GM21381 (cell line): ENCODE measurements at regions not wholly inside any gene's neighbourhood (a gene's known extent, or its start where the extent isn't known, plus 50 kb on each side); places are given as distances from the start of the nearest gene placed in this dataset.
"Not testable (repeated sequence)": the region's sequence is repeated elsewhere in the genome, so short reads cannot be mapped to it uniquely, and the experiment has no call there.

ENCODE experiments used
- ATAC-seq: cut with Tn5 transposase; IDR thresholded peaks from one replicate; pipeline ENCODE4 v1.9.1; 2021; ENCODE audit warnings: mild to moderate bottlenecking, moderate library complexity; ENCODE audit not compliant: unreplicated experiment

DNA sequence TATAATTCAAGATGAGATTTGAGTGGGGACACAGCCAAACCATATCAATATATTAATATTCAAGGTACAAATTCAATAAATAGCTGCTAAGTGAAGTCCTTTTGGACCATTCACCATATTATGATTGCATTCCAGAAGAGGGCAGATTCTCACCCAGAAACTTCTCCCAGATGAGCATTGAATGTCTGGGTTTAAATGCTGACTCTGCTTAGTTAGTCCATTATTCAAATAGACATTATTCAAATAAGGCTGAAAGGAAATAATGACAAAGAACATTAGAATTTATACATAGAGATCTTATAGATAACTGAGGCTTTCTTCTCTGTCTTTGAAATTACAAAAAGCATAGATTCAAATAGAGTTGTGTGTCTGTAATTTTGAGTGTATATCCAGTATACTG lies 579.4 kb upstream of the SLC8A1 start:
- no peak for ATAC-seq

DNA sequence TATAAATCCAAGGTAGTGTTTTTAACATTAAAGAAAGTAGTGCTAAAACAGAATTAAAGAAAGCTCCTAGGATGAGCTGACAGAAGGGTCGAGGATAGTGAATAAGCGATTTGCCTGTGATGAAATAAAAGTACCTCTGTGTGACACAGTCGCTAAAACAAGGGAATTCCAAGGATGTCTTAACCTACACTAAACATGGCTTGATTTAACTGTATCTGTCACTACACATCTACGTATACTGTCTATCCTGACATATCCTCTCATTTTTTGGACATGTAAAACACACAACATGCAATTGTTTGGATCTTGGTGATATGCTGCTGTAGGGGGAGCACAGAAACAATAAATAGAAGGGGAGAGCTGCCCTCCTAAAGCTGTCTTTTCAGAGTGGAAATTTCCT lies 580.8 kb upstream of the SLC8A1 start:
- no peak for ATAC-seq

DNA sequence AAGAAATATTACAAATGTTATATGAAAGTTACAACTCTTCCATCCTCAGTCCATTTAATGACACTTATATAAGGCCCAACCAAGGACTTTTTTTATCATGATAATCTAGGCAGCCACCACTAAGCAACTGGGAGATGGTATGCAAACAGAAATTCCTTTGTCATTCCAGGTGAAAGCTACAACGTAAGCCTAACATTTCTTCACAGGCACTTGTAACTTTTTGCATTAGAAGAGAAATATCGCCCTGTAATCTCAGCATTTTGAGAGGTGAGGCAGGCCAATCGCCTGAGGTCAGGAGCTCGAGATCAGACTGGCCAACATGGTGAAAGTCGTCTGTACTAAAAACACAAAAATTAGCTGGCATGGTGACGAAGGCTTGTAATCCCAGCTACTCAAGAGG lies 581.2 kb upstream of the SLC8A1 start:
- no peak for ATAC-seq

DNA sequence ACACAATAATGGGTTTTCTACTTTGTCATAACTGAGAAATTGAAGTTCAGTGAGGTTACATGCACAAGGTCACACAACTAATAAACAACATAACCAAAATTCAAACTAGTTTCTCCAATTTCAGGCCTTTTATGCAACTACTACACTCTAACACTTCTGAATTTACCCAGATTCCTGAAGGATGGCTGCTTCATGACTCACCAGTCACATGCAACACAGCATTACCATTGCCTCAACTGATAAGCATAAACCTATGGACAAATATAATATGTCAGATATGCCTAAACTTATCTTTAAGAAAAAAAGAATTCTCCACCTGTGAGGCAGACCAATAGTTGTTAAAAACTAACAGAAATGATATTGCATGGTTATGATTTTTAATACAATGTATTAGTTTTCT lies 586.5 kb upstream of the SLC8A1 start:
- no peak for ATAC-seq

DNA sequence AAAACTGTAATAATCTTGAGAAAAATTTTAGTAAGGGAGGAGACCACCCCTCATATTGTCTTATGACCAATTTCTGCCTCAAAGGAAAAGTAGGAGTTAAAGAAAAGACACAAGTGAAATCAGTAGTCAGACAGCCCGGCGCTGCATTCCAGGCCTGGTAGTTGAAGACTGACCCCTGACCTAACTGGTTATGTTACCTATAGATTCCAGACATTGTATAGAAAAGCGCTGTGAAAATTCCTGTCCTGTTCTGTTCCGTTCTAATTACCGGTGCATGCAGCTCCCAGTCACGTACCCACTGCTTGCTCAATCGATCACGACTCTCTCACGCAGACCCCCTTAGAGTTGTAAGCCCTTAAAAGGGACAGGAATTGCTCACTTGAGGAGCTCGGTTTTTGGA lies 587.9 kb upstream of the SLC8A1 start:
- ATAC-seq = not testable (repeated sequence)

DNA sequence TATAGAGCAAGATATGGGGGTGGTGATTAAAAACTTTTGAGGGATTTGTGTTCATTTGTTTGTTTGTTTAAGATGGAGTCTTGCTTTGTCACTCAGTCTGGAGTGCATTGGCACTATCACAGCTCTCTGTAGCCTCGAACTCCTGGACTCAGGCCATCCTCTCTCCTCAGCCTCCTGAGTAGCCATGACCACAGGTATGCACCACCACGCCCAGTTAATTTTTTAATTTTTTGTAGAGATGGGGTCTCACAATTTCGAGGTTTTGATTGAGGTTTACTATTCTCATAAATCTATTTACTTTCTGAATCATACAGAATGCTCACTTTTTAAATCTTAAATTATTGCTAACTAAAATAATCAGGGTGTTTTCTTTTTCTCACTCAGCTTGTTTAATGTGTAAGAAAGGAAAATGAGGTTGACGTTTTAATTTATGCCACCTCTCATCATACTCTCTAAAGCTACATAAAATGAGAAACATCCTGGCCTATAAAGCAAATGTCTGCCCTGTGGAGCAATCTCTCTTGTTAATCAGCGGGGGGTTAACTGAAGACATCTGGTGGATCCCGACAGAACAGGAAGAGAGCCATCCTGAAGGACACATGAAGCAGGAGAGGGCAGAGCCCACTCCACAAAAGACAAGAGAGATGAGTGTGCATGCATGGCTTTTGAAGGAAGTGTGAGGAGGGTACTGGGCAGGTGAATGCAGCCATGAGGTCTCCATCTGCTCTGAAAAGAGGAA lies 589.1 kb upstream of the SLC8A1 start:
- no peak for ATAC-seq

DNA sequence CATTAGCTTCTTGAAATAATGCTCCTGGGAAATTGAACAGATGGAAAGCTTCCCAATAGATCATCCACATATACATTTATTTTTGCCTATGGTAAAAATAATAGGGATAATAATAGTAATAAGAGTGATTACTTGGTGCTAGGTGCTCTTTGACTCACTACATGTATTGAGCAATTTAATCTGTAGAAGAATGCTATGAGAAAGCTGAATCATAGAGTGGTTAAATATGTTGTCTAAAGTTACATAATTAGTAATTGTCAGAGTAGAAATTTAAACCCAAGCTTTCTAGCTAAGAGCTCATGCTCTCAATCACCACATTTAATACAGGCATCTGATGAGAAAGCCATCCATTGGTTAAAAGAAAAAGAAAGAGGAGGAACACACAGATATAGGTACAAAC lies 590.5 kb upstream of the SLC8A1 start:
- no peak for ATAC-seq

DNA sequence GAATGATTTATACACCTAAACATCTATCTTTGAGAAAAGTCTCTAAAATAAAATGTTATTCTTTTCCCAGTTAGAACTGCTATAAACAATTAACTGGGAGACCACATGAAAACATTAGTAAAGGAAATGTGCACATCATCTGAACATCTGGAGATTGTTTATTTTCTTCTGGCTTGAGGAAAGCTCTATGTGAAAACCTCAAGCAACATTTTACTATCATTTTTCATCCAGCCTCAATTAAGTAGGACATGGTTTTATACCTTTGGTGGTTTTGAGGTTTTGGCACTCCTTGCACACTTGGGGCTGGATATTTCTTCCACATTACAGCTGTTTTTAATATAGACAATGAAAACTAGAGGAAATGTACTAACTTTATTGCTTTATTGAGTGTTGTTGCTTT lies 609.5 kb upstream of the SLC8A1 start:
- ATAC-seq = no peak

DNA sequence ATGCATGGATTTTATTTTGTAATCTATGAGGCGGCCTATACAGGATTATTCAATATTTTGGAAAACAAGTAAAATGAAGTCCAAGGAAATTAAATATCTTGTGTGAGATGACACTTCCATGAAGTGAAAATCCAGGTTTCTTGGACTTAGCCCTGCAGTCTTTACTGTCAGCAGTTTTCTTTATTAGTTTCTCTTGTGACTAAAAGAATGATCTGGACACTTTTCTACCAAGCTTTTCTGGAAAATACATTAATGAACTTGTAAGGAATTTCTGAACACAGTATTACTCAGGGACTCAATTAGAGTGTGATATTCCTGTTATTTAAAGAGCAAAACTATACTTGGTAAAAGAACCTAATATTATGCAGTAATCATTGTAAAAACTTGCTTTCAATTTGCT lies 610.4 kb upstream of the SLC8A1 start:
- no peak for ATAC-seq

DNA sequence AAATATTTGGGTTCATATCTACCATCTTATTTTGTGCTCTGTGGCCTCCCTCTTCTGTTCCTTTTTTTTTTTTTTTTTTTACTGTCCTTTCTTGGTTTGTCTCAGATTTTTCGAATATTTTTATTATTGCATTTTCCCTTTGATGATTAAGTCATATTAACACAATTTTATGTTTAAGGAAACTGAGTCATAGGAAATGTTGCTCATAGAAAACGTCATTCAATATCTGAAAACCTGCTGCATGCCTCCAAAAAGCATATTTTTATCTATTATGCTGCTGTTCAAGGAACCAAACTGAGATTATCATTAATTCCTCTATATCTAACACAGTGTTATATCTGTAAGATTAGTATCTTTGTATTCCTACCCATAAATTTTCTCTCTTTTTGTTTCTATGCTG lies 614.3 kb upstream of the SLC8A1 start:
- ATAC-seq = no peak

DNA sequence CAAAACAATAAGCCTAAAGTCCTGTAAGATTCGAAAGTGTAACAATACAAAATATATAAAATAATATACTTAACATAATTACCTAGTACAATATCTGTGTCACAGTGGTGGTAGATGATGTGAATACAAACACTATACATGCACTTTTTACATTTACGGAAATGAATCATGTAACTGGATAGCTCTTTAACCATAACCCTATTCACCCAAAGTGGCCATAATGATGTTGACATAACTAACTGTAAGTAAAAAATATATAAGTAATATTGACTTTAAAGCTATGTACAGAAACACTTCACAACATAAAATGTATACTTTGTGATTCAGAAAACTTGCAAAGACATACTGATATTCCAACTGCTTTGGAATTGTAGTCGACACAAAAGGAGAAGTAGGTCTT lies 616.9 kb upstream of the SLC8A1 start:
- ATAC-seq = no peak

DNA sequence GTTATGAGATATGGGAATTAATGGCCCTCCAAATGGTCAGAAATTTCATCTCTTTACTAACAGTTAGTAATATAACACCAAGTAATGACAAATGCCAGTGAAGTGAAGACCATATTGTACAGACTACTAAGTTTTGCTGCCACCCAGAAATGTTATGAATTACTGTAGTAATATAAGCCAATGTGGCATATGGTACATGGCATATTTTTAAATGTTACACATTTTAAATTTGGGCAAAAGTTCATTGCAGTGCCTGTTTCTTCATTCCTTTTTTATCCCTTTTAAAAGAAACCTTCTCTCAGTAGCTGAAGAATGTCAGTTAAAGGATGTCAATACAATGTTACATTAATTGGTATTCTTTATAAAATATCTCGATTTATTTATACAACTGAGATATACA lies 626.5 kb upstream of the SLC8A1 start:
- no peak for ATAC-seq

DNA sequence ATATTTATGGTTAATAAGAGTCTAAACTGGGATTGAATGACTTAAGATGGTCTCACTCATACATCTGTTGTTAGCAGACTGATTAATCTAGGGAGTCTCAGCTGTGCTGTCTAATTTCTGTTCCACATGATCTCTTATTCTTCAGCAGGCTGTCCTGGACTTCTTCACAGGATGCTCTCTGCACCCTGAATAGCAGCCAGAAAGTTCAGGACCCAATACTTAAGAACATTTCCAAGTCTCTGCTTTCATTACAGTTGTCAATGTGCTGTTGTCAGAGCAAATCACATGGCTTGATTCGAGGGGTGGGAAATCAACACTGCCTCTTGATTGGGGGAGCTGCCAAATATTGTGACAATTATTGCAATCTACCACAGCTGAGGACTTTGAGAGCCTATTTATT lies 627.1 kb upstream of the SLC8A1 start:
- no peak for ATAC-seq

DNA sequence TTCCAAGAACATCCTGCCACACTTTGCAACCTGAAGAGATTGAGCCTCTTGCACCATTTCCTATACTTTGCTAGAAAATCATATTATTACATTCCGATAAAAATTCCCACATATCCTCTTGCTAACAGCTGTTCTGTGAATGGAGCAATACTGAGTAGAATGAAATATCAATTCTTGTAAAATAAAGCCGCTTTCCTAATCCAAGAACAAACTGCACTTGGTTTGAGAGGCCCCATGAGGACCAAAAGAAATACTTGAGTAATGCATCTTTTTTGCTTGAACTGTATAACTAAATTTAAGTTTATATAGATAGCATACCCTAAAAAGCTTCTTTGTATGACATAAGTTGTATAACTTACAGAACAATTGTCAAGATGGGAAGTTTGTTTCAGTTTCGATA lies 632.4 kb upstream of the SLC8A1 start:
- no peak for ATAC-seq

DNA sequence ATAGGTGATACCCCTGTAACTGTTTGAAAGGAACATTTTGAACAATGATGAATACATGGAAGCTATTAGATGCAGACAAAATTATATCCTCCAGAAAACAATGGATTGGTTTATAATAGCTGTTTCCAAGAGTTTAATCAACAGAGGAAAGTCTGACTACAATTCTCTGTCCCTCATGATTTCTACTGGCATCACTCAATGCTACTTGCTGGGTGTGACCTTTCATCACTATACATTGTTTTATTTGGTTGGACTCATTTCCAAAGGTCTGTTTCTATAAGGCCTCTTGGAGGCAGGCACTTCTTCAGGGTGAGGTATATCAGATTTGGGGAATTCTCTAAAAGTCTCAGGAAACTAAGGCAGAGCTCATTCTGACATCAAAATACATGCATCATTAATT lies 636.1 kb upstream of the SLC8A1 start:
- no peak for ATAC-seq

DNA sequence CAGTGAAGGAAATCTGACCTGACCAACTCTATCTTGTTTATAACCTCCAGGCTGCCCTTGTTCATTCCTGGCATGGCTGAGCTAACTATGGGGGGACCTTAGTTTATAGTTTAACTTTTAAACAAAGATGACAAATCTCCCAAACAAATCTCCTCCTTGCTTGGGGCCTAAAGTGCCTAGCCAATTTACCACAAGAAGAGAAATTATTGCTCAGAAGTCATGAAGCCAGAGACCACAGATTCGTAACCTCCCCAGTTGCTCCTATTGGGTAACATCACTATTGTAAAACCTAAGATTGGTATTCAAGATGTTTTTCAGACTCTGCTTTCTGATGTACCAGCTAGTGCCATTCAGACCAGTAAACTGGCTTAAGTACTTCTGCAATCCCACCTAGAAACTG lies 649.4 kb upstream of the SLC8A1 start:
- ATAC-seq = no peak

DNA sequence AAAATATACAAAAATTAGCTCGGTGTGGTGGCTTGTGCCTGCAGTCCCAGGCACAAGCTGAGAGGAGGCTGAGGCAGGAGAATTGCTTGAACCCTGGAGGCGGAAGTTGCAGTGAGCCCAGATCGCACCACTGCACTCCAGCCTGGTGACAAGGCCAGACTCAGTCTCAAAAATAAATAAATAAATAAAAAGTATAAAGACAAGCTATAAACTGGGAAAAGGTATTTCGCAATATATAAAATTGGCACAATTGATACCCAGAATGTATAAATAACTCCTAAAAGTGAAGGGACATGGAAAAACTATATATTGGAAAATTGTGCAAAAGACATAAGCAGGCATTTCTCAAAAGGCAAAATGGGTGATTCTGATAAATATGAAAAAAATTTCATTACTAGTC lies 657.9 kb upstream of the SLC8A1 start:
- ATAC-seq = no peak

DNA sequence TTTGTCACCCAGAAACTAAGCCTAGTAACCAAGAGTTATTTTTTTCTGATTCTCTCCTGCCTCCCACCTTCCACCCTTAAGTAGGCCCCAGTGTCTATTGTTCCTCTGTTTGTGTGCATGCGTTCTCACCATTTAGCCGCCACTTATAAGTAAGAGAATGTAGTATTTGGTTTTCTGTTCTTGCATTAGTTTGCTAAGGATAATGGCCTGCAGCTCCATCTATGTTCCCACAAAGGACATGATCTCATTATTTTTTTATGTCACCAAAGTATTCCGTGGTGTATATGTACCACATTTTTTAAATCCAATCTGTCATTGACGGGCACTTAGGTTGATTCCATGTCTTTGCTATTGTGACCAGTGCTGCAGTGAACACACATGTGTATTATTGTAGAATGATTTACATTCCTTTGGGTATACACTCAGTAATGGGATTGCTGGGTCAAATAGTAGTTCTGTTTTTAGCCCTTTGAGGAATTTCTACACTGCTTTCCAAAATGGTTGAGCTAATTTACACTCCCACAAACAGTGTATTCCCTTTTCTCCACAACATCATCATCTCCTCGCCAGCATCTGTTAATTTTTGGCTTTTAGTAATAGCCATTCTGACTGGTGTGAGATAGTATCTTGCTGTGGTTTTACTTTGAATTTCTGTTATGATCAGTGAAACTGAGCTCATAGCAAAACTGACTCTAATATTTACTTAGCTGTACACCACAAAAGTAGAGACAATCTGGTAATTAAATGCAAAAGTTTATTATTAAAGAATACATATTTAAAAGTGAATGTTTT lies 660.1 kb upstream of the SLC8A1 start:
- no peak for ATAC-seq

DNA sequence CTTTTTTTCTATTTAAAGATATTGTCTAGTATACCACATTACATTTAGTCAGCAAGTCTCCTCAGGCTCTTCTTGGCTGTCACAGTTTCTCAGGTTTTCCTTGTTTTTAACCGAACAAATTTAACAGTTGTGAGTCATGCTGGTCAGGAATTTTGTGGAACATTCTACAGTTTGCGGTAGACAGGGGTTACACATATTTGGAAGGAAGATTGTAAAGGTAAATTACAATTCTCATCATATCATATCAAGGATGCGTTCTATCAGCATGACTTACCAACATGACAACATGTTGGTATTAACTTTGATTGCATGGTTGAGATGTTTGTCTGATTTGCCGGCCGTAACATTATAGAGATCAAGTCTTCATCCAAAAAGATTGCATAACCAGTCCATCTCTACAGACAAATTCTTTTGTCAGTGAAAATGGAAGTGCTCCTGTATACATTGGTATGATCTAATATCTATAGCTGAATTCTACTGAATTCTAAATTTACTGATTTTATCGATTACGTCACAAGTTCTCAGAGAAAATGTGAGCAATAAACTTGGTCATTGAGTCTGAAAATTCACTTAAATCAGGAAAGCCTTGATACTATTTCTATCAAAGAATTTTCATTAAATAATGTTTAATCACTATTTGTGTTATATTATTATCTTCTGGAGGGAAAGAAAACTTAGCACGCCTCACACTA lies 664.4 kb upstream of the SLC8A1 start:
- no peak for ATAC-seq

DNA sequence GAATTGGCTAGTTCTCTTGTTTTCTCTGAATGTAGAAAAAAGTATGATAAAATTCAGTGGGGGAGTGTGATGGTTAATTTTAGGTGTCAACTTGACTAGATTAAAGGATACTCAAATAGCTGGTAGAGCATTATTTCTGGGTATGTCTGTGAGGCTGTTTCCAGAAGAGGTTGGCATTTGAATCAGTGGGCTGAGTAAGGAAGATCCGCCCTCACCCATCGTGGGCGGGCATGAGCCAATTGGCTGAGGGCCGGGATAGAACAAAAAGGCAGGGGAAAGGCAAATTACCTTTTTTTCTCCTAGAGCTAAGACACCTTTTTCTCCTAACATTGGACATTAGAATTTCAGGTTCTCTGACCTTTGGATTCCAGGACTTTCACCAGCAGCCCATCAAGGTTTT lies 667.6 kb upstream of the SLC8A1 start:
- ATAC-seq = no peak

DNA sequence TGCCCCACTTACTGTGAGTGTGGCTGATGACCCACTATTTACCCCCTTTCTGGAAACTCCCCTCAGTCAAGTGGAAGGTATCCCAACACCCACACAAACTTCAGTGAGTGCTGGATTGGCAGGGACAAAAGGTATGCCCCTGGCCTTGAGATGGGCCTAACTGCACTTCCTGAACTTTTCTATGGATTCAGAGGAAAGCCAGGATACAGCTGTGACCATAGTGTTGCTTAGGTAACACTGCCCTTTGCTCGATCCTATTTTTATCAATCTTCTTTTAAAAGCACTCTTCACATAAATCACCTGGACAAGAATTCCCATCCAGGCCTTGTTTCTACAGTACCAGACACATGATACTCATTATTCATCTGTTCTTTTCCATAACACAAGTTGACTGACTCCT lies 671.5 kb upstream of the SLC8A1 start:
- no peak for ATAC-seq

DNA sequence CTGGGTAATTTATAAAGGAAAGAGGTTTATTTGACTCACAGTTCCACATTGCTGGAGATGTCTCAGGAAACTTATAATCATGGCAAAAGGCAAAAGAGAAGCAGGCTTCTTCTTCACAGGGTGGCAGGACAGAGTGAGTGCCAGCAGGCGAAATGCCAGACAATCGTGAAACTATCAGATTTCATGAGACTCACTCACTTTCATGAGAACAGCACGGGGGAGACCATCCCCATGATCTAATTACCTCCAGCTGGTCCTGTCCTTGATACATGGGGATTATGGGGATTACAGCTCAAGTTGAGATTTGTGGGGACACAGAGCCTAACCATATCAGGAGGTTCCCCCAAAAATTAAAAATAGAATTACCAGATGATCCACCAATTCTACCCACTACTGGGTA lies 675.5 kb upstream of the SLC8A1 start:
- ATAC-seq = no peak
